Mesenteric fat pad (tissue), 1 donor: ENCODE measurements at regions not wholly inside any gene's neighbourhood (a gene's known extent, or its start where the extent isn't known, plus 50 kb on each side); places are given as distances from the start of the nearest gene placed in this dataset.
"Not testable (repeated sequence)": the region's sequence is repeated elsewhere in the genome, so short reads cannot be mapped to it uniquely, and the experiment has no call there.

Source experiments
- DNase-seq: peaks from one replicate; pipeline ENCODE4 v3.0.0-alpha.2; 2020; ENCODE audit warnings: low spot score
- donor health status: DM: yes; HTN: yes; CAD: no.

- DNase-seq, result no peak
These were observed 211.4 kb upstream of the NRIP1 start for GRCh38 chr21:15276243-15276642.

DNA sequence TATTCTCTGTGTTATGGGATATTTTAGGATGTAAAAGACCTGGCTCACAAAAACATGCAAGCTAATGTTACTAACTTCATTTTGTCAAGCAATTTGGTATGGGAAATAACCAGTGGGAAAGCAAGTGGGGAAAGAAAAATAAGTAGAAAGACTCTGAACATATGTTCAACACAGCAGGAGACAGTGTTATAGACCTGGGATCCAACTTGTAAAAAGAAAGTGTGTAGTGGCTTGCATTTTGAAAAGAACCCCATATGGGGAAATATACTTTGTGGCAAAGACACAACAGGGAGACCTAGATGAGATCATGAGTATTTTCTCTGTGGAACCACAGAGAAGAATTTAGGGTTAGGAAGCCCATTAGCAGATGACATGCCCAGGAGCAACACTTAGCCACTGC is 212.7 kb upstream of the NRIP1 start:
- DNase-seq, result no peak

GRCh38 chr21:15278279-15278678 is 213.5 kb upstream of the NRIP1 start:
- DNase-seq, result no peak

DNA sequence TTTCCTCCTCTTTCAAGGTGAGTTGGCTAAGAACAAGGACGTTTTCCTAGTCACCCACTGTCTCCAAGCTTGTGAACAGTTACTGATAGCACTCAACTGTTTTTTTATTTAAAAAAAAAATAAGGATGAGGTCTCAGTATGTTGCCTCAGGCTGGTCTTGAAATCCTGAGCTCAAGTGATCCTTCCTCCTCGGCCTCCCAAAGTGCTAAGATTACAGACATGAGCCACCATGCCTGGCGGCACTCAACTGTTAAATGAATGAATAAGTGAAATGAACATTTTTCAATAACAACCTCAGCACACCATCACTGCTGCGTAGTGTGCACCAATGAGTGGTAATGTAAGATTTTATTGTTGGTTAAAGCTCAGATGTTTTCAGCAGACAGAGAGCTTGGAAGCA is 214.1 kb upstream of the NRIP1 start:
- DNase-seq, result no peak

GRCh38 chr21:15279482-15279881 is 214.7 kb upstream of the NRIP1 start:
- no peak for DNase-seq

GRCh38 chr21:15281714-15282113 is 216.9 kb upstream of the NRIP1 start:
- no peak for DNase-seq

DNA sequence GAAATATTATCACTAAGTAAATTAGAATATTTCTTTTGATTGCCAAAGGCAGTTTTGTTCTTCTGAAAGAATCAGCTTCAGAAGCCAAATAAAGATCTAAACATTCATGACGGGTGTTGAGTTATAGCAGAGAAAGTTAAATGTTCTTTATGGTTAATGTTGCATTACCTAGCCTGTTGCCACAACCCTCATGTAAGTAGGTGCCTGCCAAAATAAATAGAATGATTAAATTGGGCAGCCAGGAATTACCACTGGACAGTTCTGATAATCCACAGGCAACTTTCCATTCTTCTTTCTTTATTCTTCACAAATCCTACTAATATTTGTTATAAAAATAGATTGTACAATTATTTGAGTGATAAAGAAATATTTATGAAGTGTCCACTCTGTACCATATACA is 217.9 kb upstream of the NRIP1 start:
- DNase-seq, result no peak

DNA sequence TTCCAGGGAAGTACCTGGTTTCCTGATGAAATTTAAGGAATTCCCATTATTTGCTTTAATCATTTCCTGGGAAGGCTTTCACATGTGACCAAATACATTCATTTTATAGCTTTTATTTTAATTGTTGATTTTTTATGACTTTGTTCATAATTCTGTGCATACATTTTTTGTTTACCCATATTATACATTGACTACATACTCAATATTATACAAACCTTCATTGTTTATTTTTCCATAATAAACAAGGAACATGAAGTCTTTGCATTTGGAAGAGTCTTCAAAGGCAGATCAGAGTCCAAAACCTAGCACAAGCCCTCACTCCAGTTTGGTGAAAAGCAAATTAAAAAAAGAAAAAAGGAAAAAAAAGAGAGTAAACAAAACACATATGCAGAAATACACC is 218.3 kb upstream of the NRIP1 start:
- DNase-seq, result no peak

DNA sequence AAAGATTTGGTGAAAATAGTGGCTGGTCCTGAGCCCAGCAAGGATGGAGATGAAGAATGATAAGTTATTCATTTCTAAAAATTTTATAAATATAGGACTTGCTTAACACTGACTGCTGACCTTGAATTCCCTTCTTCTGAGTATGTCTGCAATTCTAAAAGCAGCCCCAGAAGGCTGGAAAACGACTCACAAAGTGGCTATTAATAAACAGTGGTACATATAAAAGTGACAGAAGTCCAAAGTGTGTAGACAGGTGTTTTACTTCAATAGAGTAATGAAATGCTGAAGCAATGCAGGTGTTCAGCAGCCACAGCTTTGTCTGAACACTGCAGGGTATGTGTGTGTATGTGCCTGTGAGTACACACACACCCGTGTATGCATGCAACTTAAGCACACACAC is 219.0 kb upstream of the NRIP1 start:
- no peak for DNase-seq

- DNase-seq, result no peak
These were observed 220.8 kb upstream of the NRIP1 start for GRCh38 chr21:15285556-15285955.

DNA sequence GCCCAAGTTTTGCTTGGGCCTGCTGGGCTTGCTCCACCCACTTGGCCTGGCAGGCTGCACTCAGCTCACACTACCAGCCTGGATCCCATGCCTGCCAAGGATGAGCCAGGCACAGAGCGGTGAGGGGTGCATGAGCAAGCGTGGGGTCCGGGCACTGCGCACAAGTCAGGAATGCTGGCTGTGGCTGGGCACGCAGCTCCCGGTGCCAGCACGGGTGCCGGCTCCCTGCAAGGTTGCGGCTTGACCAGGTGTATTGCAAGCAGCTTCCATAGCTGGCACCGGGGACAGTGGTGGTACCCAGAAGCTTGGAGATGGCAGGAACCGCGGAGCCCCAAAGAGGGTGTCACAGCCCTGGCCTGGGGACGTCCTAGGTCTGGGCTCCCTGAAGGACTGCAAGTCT is 224.4 kb upstream of the NRIP1 start:
- no peak for DNase-seq

DNA sequence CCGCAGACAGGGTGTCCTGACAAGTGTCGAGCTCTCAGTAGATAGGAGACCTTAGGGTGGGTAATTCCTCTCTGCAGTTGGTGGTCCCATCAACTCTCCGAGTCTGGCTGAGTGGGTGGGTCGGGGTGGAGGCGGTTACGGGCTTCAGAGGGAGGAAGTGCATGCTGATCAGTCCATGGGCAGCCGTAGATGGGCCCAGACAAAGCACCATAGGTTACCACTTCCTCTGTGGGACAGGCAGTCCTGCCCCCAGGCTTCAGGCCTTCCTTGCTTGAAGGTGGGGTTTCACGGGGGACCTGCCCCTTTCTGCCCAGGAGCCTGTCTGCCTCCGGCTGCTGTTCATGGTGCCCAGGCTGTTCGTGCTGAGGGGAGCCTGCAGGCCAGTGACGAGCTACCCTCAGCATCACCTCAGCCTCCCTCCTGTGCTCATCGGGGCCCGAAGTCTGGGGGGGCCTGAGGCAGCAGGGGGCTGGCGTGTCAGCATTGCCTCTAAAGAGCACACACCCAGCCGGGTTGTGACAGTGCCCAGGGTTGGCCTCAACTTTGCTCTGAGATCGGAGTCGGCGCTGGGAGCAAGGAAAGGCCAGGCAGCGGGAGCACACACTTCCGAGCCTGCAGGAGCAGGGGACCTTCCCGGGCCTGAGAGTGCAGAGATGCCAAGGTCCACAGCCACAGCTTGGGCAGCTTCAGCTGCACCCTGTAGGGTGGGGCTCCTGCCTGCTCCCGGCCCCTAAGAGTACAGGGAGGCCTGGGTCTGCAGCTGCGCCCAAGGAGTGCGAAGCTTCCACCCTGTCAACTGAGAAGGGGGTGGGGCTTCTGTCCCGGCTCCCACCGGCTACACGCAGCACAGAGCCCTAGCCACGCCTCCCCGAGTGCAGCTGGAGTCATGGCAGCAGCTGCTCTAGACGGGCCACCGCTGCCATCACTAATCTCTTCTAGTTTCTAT is 225.4 kb upstream of the NRIP1 start:
- no peak for DNase-seq

- no peak for DNase-seq
These were observed 226.9 kb upstream of the NRIP1 start for GRCh38 chr21:15291621-15292266.

- no peak for DNase-seq
These were observed 228.4 kb upstream of the NRIP1 start for GRCh38 chr21:15293240-15293639.

GRCh38 chr21:15295875-15296274 is 231.1 kb upstream of the NRIP1 start:
- no peak for DNase-seq

GRCh38 chr21:15297824-15298223 is 233.0 kb upstream of the NRIP1 start:
- DNase-seq, result no peak

- DNase-seq, result no peak
These were observed 233.5 kb upstream of the NRIP1 start for GRCh38 chr21:15298306-15298705.

- not testable (repeated sequence) for DNase-seq
These were observed 234.0 kb upstream of the NRIP1 start for GRCh38 chr21:15298755-15299154.

DNA sequence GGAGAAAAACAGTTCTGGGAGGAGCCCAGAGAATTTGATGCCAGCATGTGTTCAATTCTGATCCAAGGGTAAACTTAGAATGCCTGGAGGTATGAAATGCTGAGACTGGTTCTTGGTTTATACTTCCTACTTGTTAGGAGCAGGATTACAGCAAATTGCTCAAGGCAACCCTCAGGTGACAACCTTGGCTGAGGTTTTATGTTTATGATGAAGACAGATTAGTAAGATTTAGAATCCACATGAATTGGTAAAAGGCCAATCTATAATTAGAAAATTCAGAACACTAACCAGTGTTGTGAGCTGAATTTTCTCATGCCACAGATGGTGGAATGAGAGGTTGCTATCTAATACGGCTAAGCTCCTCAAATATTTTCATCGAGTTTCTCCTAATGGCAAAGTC is 235.3 kb upstream of the NRIP1 start:
- no peak for DNase-seq

- no peak for DNase-seq
These were observed 236.2 kb upstream of the NRIP1 start for GRCh38 chr21:15301014-15301413.

DNA sequence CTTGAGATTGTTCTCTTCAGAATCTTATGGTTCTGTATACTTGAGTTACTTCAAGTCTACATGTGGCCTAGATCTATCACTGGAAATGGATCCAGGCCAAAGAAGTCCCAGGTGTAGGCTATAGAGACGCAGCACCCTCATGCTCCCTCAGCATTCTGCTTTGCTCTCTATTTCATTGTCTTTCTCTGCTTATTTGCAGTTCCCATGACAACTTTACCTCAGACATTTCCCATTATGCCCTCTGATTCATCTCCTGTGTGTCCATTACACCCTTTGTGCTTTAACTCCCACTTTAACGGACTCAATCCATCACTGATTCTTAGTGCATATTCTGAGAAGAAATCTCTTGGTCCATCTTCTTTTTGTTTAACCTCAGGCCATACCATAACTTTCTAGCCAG is 236.9 kb upstream of the NRIP1 start:
- no peak for DNase-seq

DNA sequence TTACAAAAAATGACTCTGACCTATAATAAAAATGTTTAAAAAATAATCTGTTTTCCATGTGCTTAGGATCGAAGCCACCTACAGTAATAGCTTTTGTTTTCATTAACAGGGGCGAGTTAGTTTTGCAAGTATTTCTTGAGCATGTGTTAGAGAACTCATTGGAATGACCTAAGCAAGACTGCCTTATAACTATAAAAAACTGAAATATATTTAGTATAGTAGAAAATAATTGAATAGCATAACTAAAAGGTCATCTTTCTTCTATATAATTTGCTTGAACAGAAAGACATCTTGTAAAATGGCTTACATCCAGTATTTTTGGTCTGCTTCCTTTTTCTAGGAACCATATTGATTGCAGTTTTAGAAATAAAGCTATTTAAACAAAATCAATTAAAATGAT is 241.5 kb upstream of the NRIP1 start:
- no peak for DNase-seq

DNA sequence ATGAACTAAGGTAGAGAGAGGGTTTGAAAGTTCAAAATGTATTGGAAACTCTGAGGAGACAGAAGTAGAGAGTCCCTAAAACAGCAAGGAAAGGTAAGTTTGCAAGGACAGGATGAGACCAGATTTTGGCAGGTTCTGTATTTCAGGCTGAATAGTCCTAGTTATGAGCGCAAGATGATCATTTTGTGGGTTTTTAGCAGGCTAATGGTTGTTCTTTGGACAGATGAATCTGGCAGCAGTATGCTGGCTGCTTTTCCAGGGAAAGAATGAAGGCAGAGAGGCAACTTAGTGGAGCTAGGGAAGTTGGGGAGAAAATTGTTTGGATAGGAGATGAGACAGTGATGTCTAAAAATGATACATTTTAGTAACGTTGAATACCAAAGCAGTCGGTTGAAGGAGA is 243.5 kb upstream of the NRIP1 start:
- DNase-seq, result no peak
